ENCODE measurements at regions not wholly inside any gene's neighbourhood (a gene's known extent, or its start where the extent isn't known, plus 50 kb on each side); places are given as distances from the start of the nearest gene placed in this dataset.

DNA sequence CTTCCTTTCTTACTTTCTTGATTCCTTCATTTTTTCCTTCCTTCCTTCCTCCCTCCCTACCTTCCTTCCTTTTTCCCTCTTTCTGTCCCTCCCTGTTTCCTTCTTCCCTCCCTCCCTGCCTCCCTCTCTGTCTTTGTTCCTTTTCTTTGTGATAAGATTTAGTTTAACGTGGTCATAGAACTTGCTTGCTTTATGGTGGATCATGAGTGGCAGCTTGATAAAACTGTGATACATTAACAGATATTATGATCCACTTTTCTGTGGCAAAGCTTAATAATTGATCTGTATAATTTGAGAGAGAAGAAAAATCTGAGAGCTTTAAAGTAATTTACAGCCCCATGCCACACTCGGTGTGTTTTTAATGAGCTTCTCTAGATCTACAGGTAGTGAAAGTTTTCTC, 280.5 kb downstream of the RNF144B start:
- Histone ChIP-seq H3K4me3 (no peak overlapping the region), H3K9me3 (no peaks in the 10 kb centered on the region), H3K36me3 (no peaks in the 10 kb centered on the region), H3K9ac (ENCODE audit: low read depth in 2 of 2, low read length in 2 of 2) (no peak overlapping the region), H3K27ac (no peak overlapping the region), H3K4me1 (no peaks in the 10 kb centered on the region), H3K27me3 (no peaks in the 10 kb centered on the region)
- DNase-seq, result no peak
- TF ChIP-seq CTCF (IDR thresholded peaks at IDR 0.05), result no peak
- intact Hi-C loops (cut with DNase I), result no loop called here

DNA sequence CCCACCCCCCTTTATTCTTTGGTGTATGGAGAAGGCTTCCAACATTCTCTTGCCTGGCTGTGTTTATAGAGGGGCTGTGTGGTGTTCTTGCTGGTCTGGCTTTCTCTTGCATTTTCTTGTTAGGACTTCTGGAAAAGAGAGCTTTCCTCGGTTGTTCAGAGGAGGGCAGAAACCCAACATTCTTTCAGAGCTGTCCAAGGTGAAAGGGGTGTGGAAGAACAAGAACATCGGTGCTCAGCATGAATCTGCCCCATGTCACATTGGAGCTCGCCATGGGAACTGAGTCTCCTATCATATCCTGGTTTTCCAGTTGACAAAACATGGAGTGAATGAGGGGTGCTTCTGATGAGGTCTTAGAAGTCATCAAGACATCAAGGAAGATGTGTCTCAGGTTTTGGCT, 281.8 kb downstream of the RNF144B start:
- Histone ChIP-seq H3K27ac (no peak overlapping the region), H3K36me3 (no peaks in the 10 kb centered on the region), H3K4me1 (no peaks in the 10 kb centered on the region), H3K9ac (ENCODE audit: low read depth in 2 of 2, low read length in 2 of 2) (no peak overlapping the region), H3K9me3 (no peaks in the 10 kb centered on the region), H3K27me3 (no peaks in the 10 kb centered on the region), H3K4me3 (no peak overlapping the region)
- no peak for DNase-seq
- intact Hi-C loops (cut with DNase I), result no loop called here
- no peak for TF ChIP-seq CTCF (IDR thresholded peaks at IDR 0.05)

DNA sequence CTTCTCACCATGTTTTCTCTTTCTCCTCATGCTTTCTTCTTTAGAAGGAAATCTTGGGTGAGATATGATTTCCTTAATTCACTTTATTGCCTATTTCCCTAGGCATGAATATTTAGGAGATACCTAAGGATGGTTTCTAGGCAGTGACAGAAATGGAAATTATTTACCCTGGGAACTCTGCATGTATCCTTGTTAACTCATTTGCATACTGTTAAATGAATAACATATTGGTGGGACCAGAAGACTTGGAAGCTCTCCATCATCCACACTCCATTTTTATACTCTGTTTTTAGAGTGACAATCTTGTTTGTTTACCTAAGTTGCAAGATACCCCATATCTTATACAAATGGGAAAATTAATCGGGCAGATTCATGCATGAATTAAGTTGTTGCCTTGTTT, 285.7 kb downstream of the RNF144B start:
- no peaks in the 10 kb centered on the region for H3K27me3 ChIP-seq
- intact Hi-C loops (cut with DNase I), result no loop called here
- no peaks in the 10 kb centered on the region for H3K9me3 ChIP-seq
- no peak overlapping the region for H3K9ac ChIP-seq (ENCODE audit: low read depth in 2 of 2, low read length in 2 of 2)
- no peak overlapping the region for H3K4me3 ChIP-seq
- no peaks in the 10 kb centered on the region for H3K36me3 ChIP-seq
- no peak overlapping the region for H3K27ac ChIP-seq
- TF ChIP-seq CTCF (IDR thresholded peaks at IDR 0.05), result no peak
- no peak for DNase-seq
- H3K4me1 ChIP-seq, result no peaks in the 10 kb centered on the region

GRCh38 chr6:18674346-18674745, 287.2 kb downstream of the RNF144B start:
- intact Hi-C loops (cut with DNase I), result no loop called here
- H3K4me3 ChIP-seq, result no peak overlapping the region

GRCh38 chr6:18675881-18676280, 288.7 kb downstream of the RNF144B start:
- Histone ChIP-seq H3K9ac (ENCODE audit: low read depth in 2 of 2, low read length in 2 of 2) (no peak overlapping the region), H3K27me3 (no peaks in the 10 kb centered on the region), H3K27ac (no peak overlapping the region), H3K4me3 (no peak overlapping the region), H3K36me3 (no peaks in the 10 kb centered on the region), H3K4me1 (no peaks in the 10 kb centered on the region), H3K9me3 (no peaks in the 10 kb centered on the region)
- no peak for TF ChIP-seq CTCF (IDR thresholded peaks at IDR 0.05)
- intact Hi-C loops (cut with DNase I), result no loop called here
- no peak for DNase-seq

More at GRCh38 chr6:18674346-18674745, 287.2 kb downstream of the RNF144B start:
- no peak overlapping the region for H3K9ac ChIP-seq (ENCODE audit: low read depth in 2 of 2, low read length in 2 of 2)
- H3K4me1 ChIP-seq, result no peaks in the 10 kb centered on the region
- H3K27me3 ChIP-seq, result no peaks in the 10 kb centered on the region
- H3K27ac ChIP-seq, result no peak overlapping the region
- H3K36me3 ChIP-seq, result no peaks in the 10 kb centered on the region
- TF ChIP-seq CTCF (IDR thresholded peaks at IDR 0.05), result no peak
- no peak for DNase-seq
- no peaks in the 10 kb centered on the region for H3K9me3 ChIP-seq

DNA sequence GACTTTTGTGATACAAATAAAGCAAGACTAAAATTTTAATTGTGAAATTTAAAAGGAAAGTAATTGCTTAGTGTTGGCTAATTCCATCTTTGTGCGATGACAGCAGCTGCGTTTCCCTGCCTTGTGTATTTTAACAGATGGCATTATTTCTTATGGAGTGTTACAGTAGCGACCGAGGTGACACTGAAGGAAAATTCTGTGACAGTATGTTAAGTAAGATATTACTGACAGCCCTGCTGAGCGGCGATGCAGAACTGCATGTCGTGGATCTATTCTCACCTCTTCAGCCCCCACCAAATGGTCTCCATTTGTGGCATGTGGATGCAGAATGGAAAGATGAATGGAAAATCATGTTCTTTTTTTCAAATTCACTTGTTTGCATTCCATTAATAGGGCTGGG, 289.4 kb downstream of the RNF144B start:
- Histone ChIP-seq H3K4me1 (no peaks in the 10 kb centered on the region), H3K27ac (no peak overlapping the region), H3K9ac (ENCODE audit: low read depth in 2 of 2, low read length in 2 of 2) (no peak overlapping the region), H3K27me3 (no peaks in the 10 kb centered on the region), H3K9me3 (no peaks in the 10 kb centered on the region), H3K4me3 (no peak overlapping the region), H3K36me3 (no peaks in the 10 kb centered on the region)
- intact Hi-C loops (cut with DNase I), result no loop called here
- no peak for TF ChIP-seq CTCF (IDR thresholded peaks at IDR 0.05)
- DNase-seq, result no peak
